ENCODE measurements at regions not wholly inside any gene's neighbourhood (a gene's known extent, or its start where the extent isn't known, plus 50 kb on each side); places are given as distances from the start of the nearest gene placed in this dataset.

- TF ChIP-seq POLR2A (IDR thresholded peaks at IDR 0.05; ENCODE audit: low read depth) (no peak), POLR2AphosphoS5 (IDR thresholded peaks at IDR 0.05) (no peak), EP300 (IDR thresholded peaks at IDR 0.05) (no peak)
- TF ChIP-seq, protein P1, sequence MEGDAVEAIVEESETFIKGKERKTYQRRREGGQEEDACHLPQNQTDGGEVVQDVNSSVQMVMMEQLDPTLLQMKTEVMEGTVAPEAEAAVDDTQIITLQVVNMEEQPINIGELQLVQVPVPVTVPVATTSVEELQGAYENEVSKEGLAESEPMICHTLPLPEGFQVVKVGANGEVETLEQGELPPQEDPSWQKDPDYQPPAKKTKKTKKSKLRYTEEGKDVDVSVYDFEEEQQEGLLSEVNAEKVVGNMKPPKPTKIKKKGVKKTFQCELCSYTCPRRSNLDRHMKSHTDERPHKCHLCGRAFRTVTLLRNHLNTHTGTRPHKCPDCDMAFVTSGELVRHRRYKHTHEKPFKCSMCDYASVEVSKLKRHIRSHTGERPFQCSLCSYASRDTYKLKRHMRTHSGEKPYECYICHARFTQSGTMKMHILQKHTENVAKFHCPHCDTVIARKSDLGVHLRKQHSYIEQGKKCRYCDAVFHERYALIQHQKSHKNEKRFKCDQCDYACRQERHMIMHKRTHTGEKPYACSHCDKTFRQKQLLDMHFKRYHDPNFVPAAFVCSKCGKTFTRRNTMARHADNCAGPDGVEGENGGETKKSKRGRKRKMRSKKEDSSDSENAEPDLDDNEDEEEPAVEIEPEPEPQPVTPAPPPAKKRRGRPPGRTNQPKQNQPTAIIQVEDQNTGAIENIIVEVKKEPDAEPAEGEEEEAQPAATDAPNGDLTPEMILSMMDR (IDR thresholded peaks at IDR 0.05) = no peak
- Histone ChIP-seq H3K9me3 (no peaks in the 10 kb centered on the region), H3K27me3 (peaks cover 0 to 48% (median 0%) of the 10 kb centered on the region in 4 donors), H3K36me3 (no peaks in the 10 kb centered on the region), H3K4me3 (no peak overlapping the region), H3K4me1 (no peaks in the 10 kb centered on the region), H3K27ac (replicated peaks in 1 of 4) (no peak overlapping the region)
- WGBS = 42% methylated on average over 13 of the region's 13 CpGs
- no peak for DNase-seq (ENCODE audit: extremely low spot score)
- intact Hi-C loops (cut with DNase I) = no loop called here
Observed at GRCh38 chr15:29636140-29636539, 186.1 kb downstream of the TJP1 start.

DNA sequence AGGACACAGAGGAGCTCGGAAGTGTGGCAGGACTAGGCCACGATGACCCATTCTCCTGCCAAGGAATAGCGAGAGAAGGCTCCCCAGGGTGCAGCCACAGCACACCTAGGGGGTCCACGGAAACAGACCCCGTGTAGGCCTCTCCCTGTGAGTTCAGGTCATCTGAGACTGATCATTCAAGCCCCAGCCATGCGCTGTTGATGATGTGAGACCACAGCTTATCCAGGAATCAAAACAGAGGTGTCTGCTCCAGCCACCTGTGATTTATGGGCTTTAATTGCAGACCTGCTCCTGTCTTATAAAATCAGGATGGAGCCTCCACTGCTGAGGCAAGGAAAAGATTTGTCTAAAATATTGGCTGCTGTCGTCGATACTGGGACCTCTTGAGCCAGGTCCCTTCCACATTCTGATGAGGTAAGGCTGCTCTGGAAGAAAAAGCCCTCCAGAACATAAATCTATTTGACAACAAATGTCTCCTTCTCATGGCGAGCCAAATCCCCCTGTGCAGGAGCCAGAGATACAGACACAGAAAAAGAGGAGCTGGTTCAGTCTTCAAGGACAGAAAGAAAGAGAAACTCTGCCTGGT lies 186.7 kb downstream of the TJP1 start:
- H3K36me3 ChIP-seq = no peaks in the 10 kb centered on the region
- TF ChIP-seq, protein P1 (IDR thresholded peaks at IDR 0.05) = no peak
- TF ChIP-seq POLR2A (IDR thresholded peaks at IDR 0.05; ENCODE audit: low read depth) (no peak), EP300 (IDR thresholded peaks at IDR 0.05) (no peak), POLR2AphosphoS5 (IDR thresholded peaks at IDR 0.05) (no peak)
- no peak overlapping the region for H3K4me3 ChIP-seq
- WGBS = 74% methylated on average over 8 of the region's 9 CpGs
- no peak overlapping the region for H3K27ac ChIP-seq (replicated peaks in 1 of 4)
- no peaks in the 10 kb centered on the region for H3K9me3 ChIP-seq
- no peaks in the 10 kb centered on the region for H3K4me1 ChIP-seq
- DNase-seq (ENCODE audit: extremely low spot score) = no peak
- intact Hi-C loops (cut with DNase I) = no loop called here
- peaks cover 0 to 48% (median 0%) of the 10 kb centered on the region in 4 donors for H3K27me3 ChIP-seq

GRCh38 chr15:29633971-29634370 lies 188.3 kb downstream of the TJP1 start:
- H3K36me3 ChIP-seq = no peaks in the 10 kb centered on the region
- WGBS = 86% methylated on average over 7 of the region's 7 CpGs

DNA sequence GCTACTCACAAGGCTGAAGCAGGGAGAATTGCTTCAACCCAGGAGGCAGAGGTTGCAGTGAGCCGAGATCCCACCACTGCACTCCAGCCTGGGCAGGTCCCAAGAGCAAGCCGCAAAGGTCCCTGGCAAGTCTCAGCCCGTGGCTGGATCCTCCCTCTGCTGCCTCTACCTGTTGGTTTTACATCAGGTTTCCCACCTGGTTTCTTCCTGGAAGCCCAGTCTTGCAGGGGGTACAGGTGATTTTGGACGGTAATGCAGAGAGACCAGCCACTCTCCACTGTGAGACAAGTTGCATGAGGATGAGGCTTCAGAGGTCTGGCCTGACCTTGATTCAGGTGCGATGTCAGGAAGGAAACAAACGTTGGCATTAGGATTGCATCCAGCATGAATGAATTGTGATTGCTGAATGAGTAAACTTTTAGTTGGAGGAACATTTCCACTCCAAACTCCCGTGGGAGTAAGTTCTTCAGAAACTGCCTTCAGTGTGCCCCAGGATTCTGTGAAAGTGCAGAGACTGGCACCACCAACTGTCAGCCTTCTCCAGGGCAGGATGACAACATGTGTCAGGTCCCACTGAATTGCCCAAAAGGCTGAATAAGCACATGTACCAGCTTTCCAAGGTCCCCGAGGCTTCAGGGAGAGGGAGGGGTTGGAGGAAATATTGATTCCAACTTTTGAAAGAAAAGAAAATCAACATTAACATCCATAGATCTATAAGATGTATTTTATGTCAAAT lies 189.4 kb downstream of the TJP1 start:
- TF ChIP-seq, protein P1 (IDR thresholded peaks at IDR 0.05) = no peak
- TF ChIP-seq POLR2A (IDR thresholded peaks at IDR 0.05; ENCODE audit: low read depth) = no peak
- TF ChIP-seq EP300 (IDR thresholded peaks at IDR 0.05) = no peak
- no peak for TF ChIP-seq POLR2AphosphoS5 (IDR thresholded peaks at IDR 0.05)
- H3K36me3 ChIP-seq = no peaks in the 10 kb centered on the region
- no peaks in the 10 kb centered on the region for H3K4me1 ChIP-seq
- no peak overlapping the region for H3K4me3 ChIP-seq
- no peak overlapping the region for H3K27ac ChIP-seq (replicated peaks in 1 of 4)
- H3K9me3 ChIP-seq = no peaks in the 10 kb centered on the region
- 78% methylated on average over 7 of the region's 8 CpGs for WGBS
- no peak for DNase-seq (ENCODE audit: extremely low spot score)
- intact Hi-C loops (cut with DNase I) = no loop called here
- peaks cover 0 to 45% (median 0%) of the 10 kb centered on the region in 4 donors for H3K27me3 ChIP-seq

More at GRCh38 chr15:29633971-29634370, 188.3 kb downstream of the TJP1 start:
- DNase-seq (ENCODE audit: extremely low spot score) = no peak
- no peaks in the 10 kb centered on the region for H3K4me1 ChIP-seq
- no peaks in the 10 kb centered on the region for H3K9me3 ChIP-seq
- no peak overlapping the region for H3K27ac ChIP-seq (replicated peaks in 1 of 4)
- H3K4me3 ChIP-seq = no peak overlapping the region
- TF ChIP-seq POLR2AphosphoS5 (IDR thresholded peaks at IDR 0.05) (no peak), POLR2A (IDR thresholded peaks at IDR 0.05; ENCODE audit: low read depth) (no peak), EP300 (IDR thresholded peaks at IDR 0.05) (no peak)
- TF ChIP-seq, protein P1 (IDR thresholded peaks at IDR 0.05) = no peak
- intact Hi-C loops (cut with DNase I) = no loop called here
- peaks cover 0 to 48% (median 0%) of the 10 kb centered on the region in 4 donors for H3K27me3 ChIP-seq
